ENCODE measurements at regions not wholly inside any gene's neighbourhood (a gene's known extent, or its start where the extent isn't known, plus 50 kb on each side); places are given as distances from the start of the nearest gene placed in this dataset.

DNA sequence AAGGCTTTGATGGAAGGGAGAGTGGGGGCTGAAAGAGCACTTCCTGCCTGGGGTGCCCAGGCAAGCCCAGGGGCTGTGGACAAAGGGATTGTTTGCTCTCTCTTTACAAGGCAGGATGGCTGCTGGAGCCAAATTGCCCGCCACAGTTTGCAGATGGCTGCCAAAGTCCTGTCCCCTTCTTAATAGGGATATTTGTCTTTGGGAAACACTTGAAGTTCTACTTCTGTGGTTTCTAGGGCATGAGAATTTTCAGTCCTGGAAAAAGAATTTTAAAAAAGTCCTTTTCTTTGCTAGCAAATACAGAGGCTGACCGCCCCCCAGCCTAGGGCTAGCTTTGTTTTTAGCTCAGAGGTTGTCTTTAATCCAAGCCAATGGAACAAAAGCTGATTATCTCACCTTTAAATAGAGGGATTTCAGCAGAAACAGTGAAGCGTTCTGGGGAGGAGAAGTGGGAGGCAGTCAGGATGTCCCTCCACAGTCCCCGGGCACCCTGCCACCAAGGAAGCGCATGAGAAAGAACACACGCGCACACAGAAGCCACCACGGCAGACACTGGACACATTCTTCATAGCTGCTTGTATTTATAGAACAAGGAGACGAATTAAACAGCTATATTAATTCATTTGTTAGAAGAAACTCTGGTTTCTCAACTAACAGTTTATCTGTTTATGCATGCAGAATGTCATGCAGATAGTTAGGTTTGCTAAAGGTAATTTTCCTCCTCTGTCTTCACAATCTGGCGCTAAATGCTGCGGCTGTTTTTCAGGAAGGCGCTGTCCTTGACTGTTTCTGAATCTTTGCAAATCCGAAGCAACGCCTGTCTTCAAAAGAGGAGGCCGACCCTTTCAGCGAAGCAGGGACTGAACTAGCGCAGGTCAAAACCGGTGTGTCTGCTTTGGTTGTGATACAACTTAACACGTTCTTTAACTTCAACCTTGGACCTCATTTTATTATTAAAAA lies 736.9 kb downstream of the QKI start:
- H3K4me3 ChIP-seq (ENCODE audit: control insufficient read depth, low read depth, low read length), result no peak overlapping the region
- no peak for TF ChIP-seq CTCF (IDR thresholded peaks at IDR 0.05; ENCODE audit: control insufficient read depth, insufficient read depth, low read depth, low read length, missing control alignments)
- no peak for DNase-seq (ENCODE audit: low read depth)

DNA sequence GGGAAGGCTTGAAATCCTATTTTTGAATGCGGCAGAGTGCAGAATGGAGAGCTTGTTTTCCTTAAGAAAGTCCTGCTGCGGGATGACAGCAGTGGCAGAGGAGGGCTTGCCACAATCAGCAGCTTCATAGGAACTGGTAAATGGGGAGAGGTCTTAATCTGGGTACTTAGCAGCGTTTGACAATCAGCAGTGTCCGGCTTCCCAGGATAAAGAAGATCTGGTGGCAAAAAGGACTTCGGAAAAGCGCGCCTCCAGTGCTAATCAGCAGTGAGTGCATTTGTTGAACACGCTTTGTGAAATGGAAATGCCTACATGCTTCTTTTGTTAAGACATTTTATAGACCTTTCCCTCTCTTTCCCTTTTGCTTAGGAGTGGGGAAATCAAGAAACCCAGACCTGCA lies 735.7 kb downstream of the QKI start:
- no peak overlapping the region for H3K4me3 ChIP-seq (ENCODE audit: control insufficient read depth, low read depth, low read length)
- DNase-seq (ENCODE audit: low read depth), result no peak
- TF ChIP-seq CTCF (IDR thresholded peaks at IDR 0.05; ENCODE audit: control insufficient read depth, insufficient read depth, low read depth, low read length, missing control alignments), result no peak

GRCh38 chr6:164148788-164149187 lies 734.3 kb downstream of the QKI start:
- no peak overlapping the region for H3K4me3 ChIP-seq (ENCODE audit: control insufficient read depth, low read depth, low read length)
- no peak for TF ChIP-seq CTCF (IDR thresholded peaks at IDR 0.05; ENCODE audit: control insufficient read depth, insufficient read depth, low read depth, low read length, missing control alignments)
- DNase-seq (ENCODE audit: low read depth), result peak; percentile 20

DNA sequence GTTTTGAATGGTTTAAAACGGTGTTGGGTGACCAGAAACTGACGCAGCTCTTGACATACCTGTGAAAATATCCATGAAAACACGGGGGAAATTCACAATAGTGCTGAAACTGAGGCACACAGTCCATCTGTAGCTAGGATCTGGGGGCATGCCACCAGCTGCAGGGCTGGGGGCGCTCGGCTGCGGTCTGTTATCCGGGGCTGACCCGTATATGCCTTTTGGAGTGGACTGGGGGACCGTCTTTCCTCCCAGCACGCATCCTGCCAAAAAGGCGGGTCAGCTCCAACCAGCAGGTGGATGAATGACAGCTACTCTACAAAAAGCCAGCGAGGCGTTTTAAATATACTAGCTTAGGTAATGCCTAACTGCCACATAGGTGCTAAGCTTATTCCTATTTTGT lies 729.8 kb downstream of the QKI start:
- H3K4me3 ChIP-seq (ENCODE audit: control insufficient read depth, low read depth, low read length), result no peak overlapping the region
- TF ChIP-seq CTCF (IDR thresholded peaks at IDR 0.05; ENCODE audit: control insufficient read depth, insufficient read depth, low read depth, low read length, missing control alignments), result no peak
- no peak for DNase-seq (ENCODE audit: low read depth)

GRCh38 chr6:164142322-164142721 lies 727.8 kb downstream of the QKI start:
- no peak for TF ChIP-seq CTCF (IDR thresholded peaks at IDR 0.05; ENCODE audit: control insufficient read depth, insufficient read depth, low read depth, low read length, missing control alignments)
- DNase-seq (ENCODE audit: low read depth), result no peak
- H3K4me3 ChIP-seq (ENCODE audit: control insufficient read depth, low read depth, low read length), result no peak overlapping the region

- DNase-seq (ENCODE audit: low read depth), result no peak
- no peak for TF ChIP-seq CTCF (IDR thresholded peaks at IDR 0.05; ENCODE audit: control insufficient read depth, insufficient read depth, low read depth, low read length, missing control alignments)
- H3K4me3 ChIP-seq (ENCODE audit: control insufficient read depth, low read depth, low read length), result no peak overlapping the region
Observed at GRCh38 chr6:164135511-164136132, 721.1 kb downstream of the QKI start.

Data from AG09309 (cell line).